Gastrocnemius medialis (tissue), 4 donors: ENCODE measurements at regions not wholly inside any gene's neighbourhood (a gene's known extent, or its start where the extent isn't known, plus 50 kb on each side); places are given as distances from the start of the nearest gene placed in this dataset.

Source experiments
- ATAC-seq, 2 donors: fragments of 150-250 bp; one replicate each; pipeline ENCODE4 v1.9.1; 2016
- DNase-seq, 2 donors: peaks; one replicate each; pipeline ENCODE4 v3.0.0-alpha.2; 2019
- H3K27ac ChIP-seq, 4 donors: fragments of 200-600 bp; sonication (generic); 1 replicate in 1 of 4; 2 replicates in 3 of 4; pipeline ENCODE4 v1.5.1; 2016 to 2018; ENCODE audit warnings: mild to moderate bottlenecking in 2 of 4, moderate library complexity in 1 of 4
- H3K27me3 ChIP-seq, 3 donors: fragments of 200-600 bp; sonication (generic) in 2 of 3; 1 replicate in 1 of 3; 2 replicates in 2 of 3; pipeline versions ENCODE4 v1.5.1 to v1.6.0; 2016 to 2019; ENCODE audit warnings: mild to moderate bottlenecking in 1 of 3, moderate library complexity in 1 of 3
- H3K36me3 ChIP-seq, 2 donors: fragments of 200-600 bp; sonication (generic) in 1 of 2; one replicate each; pipeline ENCODE4 v1.5.1; 2017 to 2018
- H3K4me1 ChIP-seq, 2 donors: fragments of 200-600 bp; sonication (generic) in 1 of 2; one replicate each; pipeline ENCODE4 v1.5.1; 2016 to 2017; ENCODE audit warnings: mild to moderate bottlenecking in 2 of 2
- H3K4me3 ChIP-seq, 4 donors: fragments of 200-600 bp; sonication (generic) in 3 of 4; 1 replicate in 1 of 4; 2 replicates in 3 of 4; pipeline ENCODE4 v1.5.1; 2016 to 2019; ENCODE audit warnings: mild to moderate bottlenecking in 2 of 4
- H3K9me3 ChIP-seq, 3 donors: fragments of 200-600 bp; sonication (generic) in 2 of 3; 1 replicate in 1 of 3; 2 replicates in 2 of 3; pipeline ENCODE4 v1.5.1; 2016 to 2019
- CTCF ChIP-seq, 5 experiments: fragments of 450-650 bp in 3 of 5; fragments of 200-600 bp in 2 of 5; sonication (generic) in 2 of 5; IDR thresholded peaks in 4 of 5; conservative IDR thresholded peaks in 1 of 5; 1 replicate in 4 of 5; 2 replicates in 1 of 5; pipeline ENCODE4 v1.5.1; 2016 to 2019; ENCODE audit warnings: antibody characterized with exemption in 5 of 5, mild to moderate bottlenecking in 3 of 5, moderate library complexity in 3 of 5
- POLR2A ChIP-seq, 2 donors: fragments of 450-650 bp; IDR thresholded peaks; one replicate each; pipeline ENCODE4 v1.6.1; 2017; ENCODE audit warnings: antibody characterized with exemption in 2 of 2, mild to moderate bottlenecking in 2 of 2, moderate library complexity in 2 of 2
- in situ Hi-C, 4 donors: fragments of 200-750 bp; cut with MboI; loops; one replicate each; pipeline versions ENCODE4 v1.15.0 to v1.8.0; 2017; ENCODE audit warnings: low sequenced_read_pairs in 4 of 4
- intact Hi-C: fragments of 100-400 bp; cut with DNase I; formaldehyde crosslinking; loops from one replicate; pipeline ENCODE4 v1.15.1; 2023; ENCODE audit warnings: low total_unique reads

GRCh38 chr15:37223089-37223488 is 122.7 kb upstream of the MEIS2 start:
- no peak overlapping the region for H3K27ac ChIP-seq
- no peak for DNase-seq
- in situ Hi-C loops = no loop called here
- no peaks in the 10 kb centered on the region for H3K27me3 ChIP-seq
- no peak overlapping the region for H3K4me3 ChIP-seq
- H3K9me3 ChIP-seq = no peaks in the 10 kb centered on the region
- H3K4me1 ChIP-seq = no peaks in the 10 kb centered on the region
- TF ChIP-seq POLR2A (IDR thresholded peaks at IDR 0.05) (no peak), CTCF (IDR thresholded peaks at IDR 0.05 in 4 of 5, conservative IDR thresholded peaks at IDR 0.05 in 1 of 5) (no peak)
- intact Hi-C loops = no loop called here
- H3K36me3 ChIP-seq = no peaks in the 10 kb centered on the region
- no peak for ATAC-seq

DNA sequence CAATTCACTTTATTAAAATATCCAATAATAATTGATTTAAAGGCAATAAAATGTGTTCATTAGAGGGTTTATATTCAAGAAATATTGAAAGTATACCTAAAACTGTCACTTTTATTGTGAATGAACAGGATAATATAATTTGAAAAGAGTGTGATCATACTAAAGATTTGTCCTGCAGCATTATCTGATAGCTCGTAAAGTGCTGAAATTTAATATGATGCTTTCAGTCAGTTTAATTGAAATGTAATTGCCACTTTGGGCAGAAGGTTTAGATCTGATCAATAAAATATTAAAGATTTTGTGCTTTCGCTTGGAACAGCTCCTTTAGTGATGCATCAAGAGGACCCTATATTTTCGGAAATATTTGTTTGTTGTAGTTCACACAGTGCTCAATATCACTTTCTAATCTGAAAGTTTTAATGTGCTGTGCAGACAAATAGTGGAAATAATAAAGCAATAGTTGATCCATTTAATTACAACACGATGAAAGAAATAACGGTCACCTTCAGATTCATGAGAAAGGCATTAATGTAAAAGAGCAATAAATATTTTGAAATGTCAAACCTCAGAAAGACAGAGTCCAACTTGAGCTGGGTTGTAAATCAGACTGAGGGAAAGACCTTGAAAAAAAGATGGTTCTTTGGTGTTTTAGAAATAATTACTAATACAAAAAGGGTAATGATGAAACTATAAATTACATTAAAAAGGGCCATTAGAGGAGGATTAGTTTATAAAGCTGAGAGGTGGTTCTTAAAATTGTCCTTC is 129.7 kb upstream of the MEIS2 start:
- DNase-seq = no peak
- H3K4me3 ChIP-seq = no peak overlapping the region
- ATAC-seq = no peak
- no peak overlapping the region for H3K27ac ChIP-seq
- intact Hi-C loops (no loop called here), in situ Hi-C loops (no loop called here)
- H3K27me3 ChIP-seq = no peaks in the 10 kb centered on the region
- no peaks in the 10 kb centered on the region for H3K36me3 ChIP-seq
- H3K9me3 ChIP-seq = no peaks in the 10 kb centered on the region
- TF ChIP-seq POLR2A (IDR thresholded peaks at IDR 0.05) (no peak), CTCF (IDR thresholded peaks at IDR 0.05 in 4 of 5, conservative IDR thresholded peaks at IDR 0.05 in 1 of 5) (no peak)
- H3K4me1 ChIP-seq = no peaks in the 10 kb centered on the region

- no peaks in the 10 kb centered on the region for H3K36me3 ChIP-seq
- DNase-seq (no peak), ATAC-seq (no peak)
- no peaks in the 10 kb centered on the region for H3K9me3 ChIP-seq
- TF ChIP-seq POLR2A (IDR thresholded peaks at IDR 0.05) (no peak), CTCF (IDR thresholded peaks at IDR 0.05 in 4 of 5, conservative IDR thresholded peaks at IDR 0.05 in 1 of 5) (no peak)
- H3K27ac ChIP-seq = no peak overlapping the region
- H3K4me3 ChIP-seq = no peak overlapping the region
- H3K4me1 ChIP-seq = no peaks in the 10 kb centered on the region
- no peaks in the 10 kb centered on the region for H3K27me3 ChIP-seq
- in situ Hi-C loops (no loop called here), intact Hi-C loops (no loop called here)
These were observed 145.0 kb upstream of the MEIS2 start for GRCh38 chr15:37245358-37245757.

GRCh38 chr15:37246065-37246464 is 145.7 kb upstream of the MEIS2 start:
- ATAC-seq (no peak), DNase-seq (no peak)
- Histone ChIP-seq H3K9me3 (no peaks in the 10 kb centered on the region), H3K27ac (no peak overlapping the region), H3K4me3 (no peak overlapping the region), H3K4me1 (no peaks in the 10 kb centered on the region), H3K27me3 (no peaks in the 10 kb centered on the region), H3K36me3 (no peaks in the 10 kb centered on the region)
- in situ Hi-C loops (no loop called here), intact Hi-C loops (no loop called here)
- TF ChIP-seq POLR2A (IDR thresholded peaks at IDR 0.05) = no peak
- no peak for TF ChIP-seq CTCF (IDR thresholded peaks at IDR 0.05 in 4 of 5, conservative IDR thresholded peaks at IDR 0.05 in 1 of 5)

DNA sequence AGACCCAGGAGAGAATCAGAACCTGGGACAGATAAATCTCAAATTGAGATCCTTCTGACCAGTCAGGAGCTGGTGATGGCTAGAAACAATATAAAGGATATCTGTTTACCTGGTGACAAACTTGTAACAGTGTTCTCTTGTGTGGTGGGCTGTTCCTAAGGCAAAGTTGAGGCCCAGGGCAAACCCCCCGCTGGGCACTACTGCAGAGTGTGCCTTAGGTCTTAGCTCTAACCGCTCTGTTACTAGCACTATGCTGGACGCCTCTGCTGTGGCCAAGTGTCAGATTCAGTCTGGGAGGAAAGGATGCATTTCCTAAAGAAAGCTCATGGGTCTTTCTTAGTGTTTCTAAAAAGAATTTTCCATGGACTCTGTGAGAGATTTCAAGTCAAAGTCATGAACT is 146.5 kb upstream of the MEIS2 start:
- Histone ChIP-seq H3K36me3 (no peaks in the 10 kb centered on the region), H3K27me3 (no peaks in the 10 kb centered on the region), H3K4me3 (no peak overlapping the region), H3K27ac (no peak overlapping the region), H3K9me3 (no peaks in the 10 kb centered on the region), H3K4me1 (no peaks in the 10 kb centered on the region)
- ATAC-seq (no peak), DNase-seq (no peak)
- TF ChIP-seq POLR2A (IDR thresholded peaks at IDR 0.05) = no peak
- no peak for TF ChIP-seq CTCF (IDR thresholded peaks at IDR 0.05 in 4 of 5, conservative IDR thresholded peaks at IDR 0.05 in 1 of 5)
- intact Hi-C loops (no loop called here), in situ Hi-C loops (no loop called here)
